Liver (tissue), 8 donors: ENCODE measurements at regions not wholly inside any gene's neighbourhood (a gene's known extent, or its start where the extent isn't known, plus 50 kb on each side); places are given as distances from the start of the nearest gene placed in this dataset.

Experiments used
- DNase-seq: peaks from one replicate; pipeline ENCODE4 v3.0.0-alpha.2; 2017; ENCODE audit warnings: low spot score
- H3K27ac ChIP-seq, 2 donors: one replicate each; pipeline ENCODE4 v1.7.0; 2013; ENCODE audit warnings: inconsistent platforms in 2 of 2, low read length in 2 of 2, control low read depth in 1 of 2, low read depth in 1 of 2, mild to moderate bottlenecking in 1 of 2
- H3K27me3 ChIP-seq, 4 donors: one replicate each; pipeline versions ENCODE4 v1.6.1 to v1.7.0; 2013; ENCODE audit warnings: low read length in 3 of 4, inconsistent platforms in 1 of 4, mild to moderate bottlenecking in 1 of 4, moderate library complexity in 1 of 4; ENCODE audit not compliant: control insufficient read depth in 4 of 4, insufficient read depth in 4 of 4
- H3K36me3 ChIP-seq, 4 donors: one replicate each; pipeline versions ENCODE4 v1.6.1 to v1.7.0; 2013; ENCODE audit warnings: low read length in 3 of 4, mild to moderate bottlenecking in 3 of 4, low read depth in 1 of 4, moderate library complexity in 1 of 4; ENCODE audit not compliant: control insufficient read depth in 4 of 4, insufficient read depth in 3 of 4
- H3K4me1 ChIP-seq, 4 donors: one replicate each; pipeline versions ENCODE4 v1.6.1 to v1.7.0; 2013; ENCODE audit warnings: low read length in 3 of 4, mild to moderate bottlenecking in 3 of 4, moderate library complexity in 1 of 4; ENCODE audit not compliant: control insufficient read depth in 4 of 4, insufficient read depth in 4 of 4
- H3K4me3 ChIP-seq, 3 donors: one replicate each; pipeline versions ENCODE4 v1.6.1 to v1.7.0; 2013; ENCODE audit warnings: low read length in 3 of 3, control low read depth in 1 of 3, low read depth in 1 of 3, mild to moderate bottlenecking in 1 of 3
- H3K9ac ChIP-seq, 2 donors: one replicate each; pipeline ENCODE4 v1.7.0; 2013; ENCODE audit warnings: low read length in 2 of 2, mild to moderate bottlenecking in 2 of 2, moderate library complexity in 2 of 2, control low read depth in 1 of 2, low read depth in 1 of 2
- H3K9me3 ChIP-seq, 4 donors: one replicate each; pipeline versions ENCODE4 v1.6.1 to v1.7.0; 2013; ENCODE audit warnings: low read length in 3 of 4; ENCODE audit not compliant: control insufficient read depth in 4 of 4
- ATF3 ChIP-seq: IDR thresholded peaks from 2 replicates; pipeline ENCODE4 v1.6.1; 2016; ENCODE audit warnings: antibody characterized with exemption
- CTCF ChIP-seq: fragments of 150-350 bp; IDR thresholded peaks from 2 replicates; pipeline ENCODE4 v1.5.1; 2017; ENCODE audit warnings: improper control_type of control experiment, low read depth, low read length; ENCODE audit not compliant: missing input control
- EGR1 ChIP-seq, 2 donors: IDR thresholded peaks; 2 replicates each; pipeline ENCODE4 v1.6.1; 2016 to 2018; ENCODE audit warnings: antibody characterized with exemption in 2 of 2, low read depth in 2 of 2
- FOXA1 ChIP-seq: IDR thresholded peaks from 2 replicates; pipeline ENCODE4 v1.6.1; 2016; ENCODE audit warnings: antibody characterized with exemption
- FOXA2 ChIP-seq: IDR thresholded peaks from 2 replicates; pipeline ENCODE4 v1.6.1; 2016; ENCODE audit warnings: antibody characterized with exemption
- GABPA ChIP-seq, 2 donors: IDR thresholded peaks in 1 of 2; conservative IDR thresholded peaks in 1 of 2; 2 replicates each; pipeline ENCODE4 v1.6.1; 2016; ENCODE audit warnings: antibody characterized with exemption in 2 of 2, mild to moderate bottlenecking in 1 of 2, moderate library complexity in 1 of 2
- HNF4A ChIP-seq, 2 donors: conservative IDR thresholded peaks; 2 replicates each; pipeline ENCODE4 v1.6.1; 2016; ENCODE audit warnings: antibody characterized with exemption in 2 of 2, mild to moderate bottlenecking in 2 of 2
- HNF4G ChIP-seq: IDR thresholded peaks from 2 replicates; pipeline ENCODE4 v1.6.1; 2016; ENCODE audit warnings: antibody characterized with exemption
- JUND ChIP-seq, 2 donors: IDR thresholded peaks; 2 replicates each; pipeline ENCODE4 v1.6.1; 2016; ENCODE audit warnings: antibody characterized with exemption in 2 of 2
- MAX ChIP-seq: IDR thresholded peaks from 2 replicates; pipeline ENCODE4 v1.6.1; 2016; ENCODE audit warnings: antibody characterized with exemption
- NR2F2 ChIP-seq: IDR thresholded peaks from 2 replicates; pipeline ENCODE4 v1.6.1; 2016; ENCODE audit warnings: antibody characterized with exemption
- RAD21 ChIP-seq, 2 donors: IDR thresholded peaks; 2 replicates each; pipeline ENCODE4 v1.6.1; 2016; ENCODE audit warnings: antibody characterized with exemption in 2 of 2, mild to moderate bottlenecking in 2 of 2
- REST ChIP-seq: IDR thresholded peaks from 2 replicates; pipeline ENCODE4 v1.6.1; 2016; ENCODE audit warnings: antibody characterized with exemption, mild to moderate bottlenecking
- RXRA ChIP-seq, 2 donors: IDR thresholded peaks; 2 replicates each; pipeline ENCODE4 v1.6.1; 2017 to 2018; ENCODE audit warnings: antibody characterized with exemption in 2 of 2, mild to moderate bottlenecking in 1 of 2
- SP1 ChIP-seq: IDR thresholded peaks from 2 replicates; pipeline ENCODE4 v1.6.1; 2018; ENCODE audit warnings: antibody characterized with exemption, mild to moderate bottlenecking
- YY1 ChIP-seq: IDR thresholded peaks from 2 replicates; pipeline ENCODE4 v1.6.1; 2016; ENCODE audit warnings: antibody characterized with exemption, mild to moderate bottlenecking
- ZBTB33 ChIP-seq: IDR thresholded peaks from 2 replicates; pipeline ENCODE4 v1.6.1; 2016; ENCODE audit warnings: antibody characterized with exemption
- WGBS: extraction: QIAGEN DNeasy Blood & Tissue Kit; methylation state at CpG from one replicate; pipeline ENCODE4 v1.1.7; 2013; 5-methylcytosine and 5-hydroxymethylcytosine counted together
- donor health status: healthy.
- donor health status: healthy.
- donor health status: healthy.
- donor health status: healthy.
- donor health status: healthy.

- Histone ChIP-seq H3K4me3 (no peak overlapping the region), H3K4me1 (peaks cover 7 to 46% (median 28%) of the 10 kb centered on the region in 4 donors), H3K27ac (peak overlapping the region; percentile 67 to 92), H3K9ac (no peak overlapping the region), H3K27me3 (no peaks in the 10 kb centered on the region), H3K9me3 (no peaks in the 10 kb centered on the region), H3K36me3 (no peaks in the 10 kb centered on the region)
- TF ChIP-seq ATF3 (no peak), GABPA (IDR thresholded peaks at IDR 0.05 in 1 of 2, conservative IDR thresholded peaks at IDR 0.05 in 1 of 2) (no peak), MAX (no peak), ZBTB33 (no peak), FOXA2 (no peak), YY1 (peak; percentile 22), FOXA1 (no peak), HNF4A (conservative IDR thresholded peaks at IDR 0.05) (peak; percentile 23 to 43), RXRA (IDR thresholded peaks at IDR 0.05) (peak in 1 of 2 donors; percentile 54)
- WGBS: 86% methylated on average over 5 of the region's 5 CpGs
- no peak for DNase-seq
Measured at GRCh38 chr2:236755278-236755840, 185.7 kb downstream of the ACKR3 start.

- 30% methylated on average over 2 of the region's 2 CpGs for WGBS
- Histone ChIP-seq H3K9me3 (no peaks in the 10 kb centered on the region), H3K9ac (no peak overlapping the region), H3K4me1 (peaks cover 2 to 40% (median 28%) of the 10 kb centered on the region in 4 donors), H3K27me3 (no peaks in the 10 kb centered on the region), H3K36me3 (no peaks in the 10 kb centered on the region), H3K4me3 (no peak overlapping the region), H3K27ac (peak overlapping the region; percentile 63 to 70)
- no peak for DNase-seq
- peak; percentile 20 for TF ChIP-seq NR2F2
- TF ChIP-seq ATF3: no peak
- peak; percentile 54 to 70 for TF ChIP-seq JUND (IDR thresholded peaks at IDR 0.05)
- TF ChIP-seq MAX: peak; percentile 79
- TF ChIP-seq YY1: peak; percentile 94
- TF ChIP-seq EGR1 (IDR thresholded peaks at IDR 0.05; ENCODE audit: low read depth in 2 of 2): no peak
- peak; percentile 84 for TF ChIP-seq HNF4G
- peak; percentile 95 to 98 for TF ChIP-seq RXRA (IDR thresholded peaks at IDR 0.05)
- TF ChIP-seq REST: peak; percentile 64
- TF ChIP-seq HNF4A (conservative IDR thresholded peaks at IDR 0.05): peak; percentile 98 to 99
- peak; percentile 98 for TF ChIP-seq SP1
- TF ChIP-seq RAD21 (IDR thresholded peaks at IDR 0.05): peak; percentile 64 to 74
- TF ChIP-seq CTCF: no peak
- TF ChIP-seq FOXA2: peak; percentile 71
- peak; percentile 81 for TF ChIP-seq ZBTB33
- TF ChIP-seq GABPA (IDR thresholded peaks at IDR 0.05 in 1 of 2, conservative IDR thresholded peaks at IDR 0.05 in 1 of 2): peak in 1 of 2 donors; percentile 68
Measured at GRCh38 chr2:236758406-236758805, 188.8 kb downstream of the ACKR3 start.
